OCI-LY7 (cell line): ENCODE measurements at regions not wholly inside any gene's neighbourhood (a gene's known extent, or its start where the extent isn't known, plus 50 kb on each side); places are given as distances from the start of the nearest gene placed in this dataset.

Source experiments
- BruUV-seq: library from RNA; stranded (reverse); fragments of 400-500 nt; replicated peaks from 2 replicates; lab custom pipeline; 2021; lab: Mats Ljungman, UMichigan
- CTCF ChIA-PET: fragments of 300-600 bp; sonication (Branson Sonifier 250); formaldehyde crosslinking; loops from one replicate; lab custom pipeline; 2022; ENCODE audit warnings: antibody characterized with exemption; ENCODE audit not compliant: unreplicated experiment; lab: Charles Lee
- POLR2A ChIA-PET: fragments of 300-600 bp; sonication (Branson Sonifier 250); formaldehyde crosslinking; loops from one replicate; lab custom pipeline; 2022; ENCODE audit warnings: antibody characterized with exemption; lab: Charles Lee
- DNase-seq: peaks from one replicate; pipeline ENCODE4 v3.0.0-alpha.2; 2015; ENCODE audit warnings: low spot score
- H2AFZ ChIP-seq: fragments of 200-600 bp; sonication (generic), shearing (Covaris generic); 2 replicates; pipeline ENCODE4 v1.6.1; 2014; ENCODE audit warnings: mild to moderate bottlenecking, antibody characterized with exemption, low read length, moderate library complexity
- H3K27ac ChIP-seq: fragments of 200-600 bp; sonication (generic); 2 replicates; pipeline ENCODE4 v1.5.1; 2014; ENCODE audit warnings: mixed run types, low read depth, mild to moderate bottlenecking, moderate library complexity, low read length, inconsistent platforms; ENCODE audit not compliant: poor library complexity, severe bottlenecking
- H3K36me3 ChIP-seq: fragments of 200-600 bp; sonication (generic); 2 replicates; pipeline ENCODE4 v1.6.1; 2014; ENCODE audit warnings: mild to moderate bottlenecking, antibody characterized with exemption, low read length, moderate library complexity, mixed read lengths; ENCODE audit not compliant: insufficient read depth
- H3K4me1 ChIP-seq: fragments of 200-600 bp; sonication (generic); 2 replicates; pipeline ENCODE4 v1.5.1; 2014; ENCODE audit warnings: mild to moderate bottlenecking, low read length; ENCODE audit not compliant: insufficient read depth, poor library complexity, severe bottlenecking
- H3K4me2 ChIP-seq: fragments of 200-600 bp; sonication (generic); 2 replicates; pipeline ENCODE4 v1.6.1; 2014; ENCODE audit warnings: mild to moderate bottlenecking, low read length
- H3K4me3 ChIP-seq: fragments of 200-600 bp; sonication (generic); 2 replicates; pipeline ENCODE4 v1.5.1; 2014; ENCODE audit warnings: mild to moderate bottlenecking, low read depth, low read length; ENCODE audit not compliant: poor library complexity, severe bottlenecking
- H3K79me2 ChIP-seq: fragments of 200-600 bp; sonication (generic); 2 replicates; pipeline ENCODE4 v1.6.1; 2016; ENCODE audit warnings: low read depth, mild to moderate bottlenecking, low read length, moderate library complexity, mixed read lengths; ENCODE audit not compliant: insufficient read depth
- H3K9me2 ChIP-seq: fragments of 200-600 bp; sonication (generic); 2 replicates; pipeline ENCODE4 v1.6.1; 2016; ENCODE audit warnings: mild to moderate bottlenecking, low read length, mixed read lengths; ENCODE audit not compliant: insufficient read depth
- H3K9me3 ChIP-seq: fragments of 200-600 bp; sonication (generic); 2 replicates; pipeline ENCODE4 v1.6.1; 2014; ENCODE audit warnings: mild to moderate bottlenecking, mixed run types, low read length, mixed read lengths
- H4K20me1 ChIP-seq: fragments of 200-600 bp; sonication (generic); 2 replicates; pipeline ENCODE4 v1.6.1; 2014; ENCODE audit warnings: mild to moderate bottlenecking, antibody characterized with exemption, low read length, moderate library complexity, mixed read lengths; ENCODE audit not compliant: insufficient read depth
- CTCF ChIP-seq: fragments of 200-600 bp; sonication (generic); conservative IDR thresholded peaks from 2 replicates; pipeline ENCODE4 v1.5.1; 2014; ENCODE audit warnings: mild to moderate bottlenecking, antibody characterized with exemption, low read length, moderate library complexity, mixed read lengths
- EZH2phosphoT487 ChIP-seq: fragments of 200-600 bp; sonication (generic); IDR thresholded peaks from 2 replicates; pipeline ENCODE4 v1.6.1; 2018; ENCODE audit warnings: low read depth, borderline replicate concordance, mild to moderate bottlenecking, mixed run types, antibody characterized with exemption, low read length, moderate library complexity, mixed read lengths
- intact Hi-C: fragments of 100-400 bp; cut with micrococcal nuclease; formaldehyde crosslinking; loops from one replicate; pipeline ENCODE4 v1.10.0; 2022; ENCODE audit not compliant: unreplicated experiment

GRCh38 chr2:128557831-128558241 lies 239.2 kb upstream of the HS6ST1 start:
- Histone ChIP-seq H2AFZ (no peak overlapping the region), H3K4me2 (no peak overlapping the region), H3K4me1 (no peaks in the 10 kb centered on the region), H3K36me3 (no peaks in the 10 kb centered on the region), H3K4me3 (no peak overlapping the region), H3K27ac (no peak overlapping the region), H3K9me2 (no peaks in the 10 kb centered on the region), H3K9me3 (no peaks in the 10 kb centered on the region), H3K79me2 (no peaks in the 10 kb centered on the region), H4K20me1 (no peaks in the 10 kb centered on the region)
- CTCF ChIA-PET: no interaction called here
- POLR2A ChIA-PET: interaction anchor here (0.8 to 1.0 kb wide), 2 partner anchors 28 to 162 kb away, joined by 3 read pairs; no protein-coding TSS in a partner anchor
- TF ChIP-seq CTCF (no peak), EZH2phosphoT487 (no peak)
- no peak for DNase-seq
- intact Hi-C loops: no loop called here
- no TSS peak for BruUV-seq

GRCh38 chr2:128558441-128558840 lies 239.8 kb upstream of the HS6ST1 start:
- no peak overlapping the region for H3K27ac ChIP-seq
- H4K20me1 ChIP-seq: no peaks in the 10 kb centered on the region
- TF ChIP-seq EZH2phosphoT487 (no peak), CTCF (no peak)
- H3K9me3 ChIP-seq: no peaks in the 10 kb centered on the region
- no peaks in the 10 kb centered on the region for H3K9me2 ChIP-seq
- intact Hi-C loops: no loop called here
- no peaks in the 10 kb centered on the region for H3K79me2 ChIP-seq
- CTCF ChIA-PET: no interaction called here
- no peak overlapping the region for H3K4me2 ChIP-seq
- POLR2A ChIA-PET: no interaction called here
- no peaks in the 10 kb centered on the region for H3K36me3 ChIP-seq
- no peak for DNase-seq
- no peaks in the 10 kb centered on the region for H3K4me1 ChIP-seq
- no TSS peak for BruUV-seq
- no peak overlapping the region for H3K4me3 ChIP-seq
- no peak overlapping the region for H2AFZ ChIP-seq

- no peak overlapping the region for H2AFZ ChIP-seq
- intact Hi-C loops: no loop called here
- CTCF ChIA-PET: no interaction called here
- H3K4me3 ChIP-seq: no peak overlapping the region
- no peaks in the 10 kb centered on the region for H3K36me3 ChIP-seq
- no peaks in the 10 kb centered on the region for H3K79me2 ChIP-seq
- H3K4me1 ChIP-seq: no peaks in the 10 kb centered on the region
- DNase-seq: no peak
- H3K4me2 ChIP-seq: no peak overlapping the region
- H3K9me2 ChIP-seq: no peaks in the 10 kb centered on the region
- H3K27ac ChIP-seq: no peak overlapping the region
- no peak for TF ChIP-seq CTCF
- TF ChIP-seq EZH2phosphoT487: no peak
- POLR2A ChIA-PET: interaction anchor here (0.6 kb wide), 1 partner anchor 345 kb away, joined by 3 read pairs; no protein-coding TSS in a partner anchor
- no peaks in the 10 kb centered on the region for H4K20me1 ChIP-seq
- no peaks in the 10 kb centered on the region for H3K9me3 ChIP-seq
- BruUV-seq: no TSS peak
Observed at GRCh38 chr2:128558895-128559532, 240.3 kb upstream of the HS6ST1 start.
